ENCODE measurements at regions not wholly inside any gene's neighbourhood (a gene's known extent, or its start where the extent isn't known, plus 50 kb on each side); places are given as distances from the start of the nearest gene placed in this dataset.

GRCh38 chr1:17932164-17932563 is 175.4 kb upstream of the IGSF21 start:
- no peak for DNase-seq (ENCODE audit: low spot score)

GRCh38 chr1:17933501-17933900 is 174.1 kb upstream of the IGSF21 start:
- DNase-seq (ENCODE audit: low spot score) = no peak

- DNase-seq (ENCODE audit: low spot score) = no peak
These were observed 173.6 kb upstream of the IGSF21 start for GRCh38 chr1:17933971-17934370.

GRCh38 chr1:17935230-17935629 is 172.4 kb upstream of the IGSF21 start:
- DNase-seq (ENCODE audit: low spot score) = no peak

GRCh38 chr1:17941431-17942189 is 166.0 kb upstream of the IGSF21 start:
- DNase-seq (ENCODE audit: low spot score) = no peak

- no peak for DNase-seq (ENCODE audit: low spot score)
These were observed 164.1 kb upstream of the IGSF21 start for GRCh38 chr1:17943506-17943905.

- no peak for DNase-seq (ENCODE audit: low spot score)
These were observed 163.0 kb upstream of the IGSF21 start for GRCh38 chr1:17944646-17945045.

GRCh38 chr1:17946434-17946833 is 161.2 kb upstream of the IGSF21 start:
- no peak for DNase-seq (ENCODE audit: low spot score)

- no peak for DNase-seq (ENCODE audit: low spot score)
These were observed 159.0 kb upstream of the IGSF21 start for GRCh38 chr1:17948594-17948993.

GRCh38 chr1:17949511-17949910 is 158.1 kb upstream of the IGSF21 start:
- DNase-seq (ENCODE audit: low spot score) = no peak

- no peak for DNase-seq (ENCODE audit: low spot score)
These were observed 156.9 kb upstream of the IGSF21 start for GRCh38 chr1:17950728-17951127.

GRCh38 chr1:17952506-17952905 is 155.1 kb upstream of the IGSF21 start:
- no peak for DNase-seq (ENCODE audit: low spot score)

- no peak for DNase-seq (ENCODE audit: low spot score)
These were observed 153.7 kb upstream of the IGSF21 start for GRCh38 chr1:17953921-17954320.

- no peak for DNase-seq (ENCODE audit: low spot score)
These were observed 152.0 kb upstream of the IGSF21 start for GRCh38 chr1:17955302-17956285.

GRCh38 chr1:17957588-17958267 is 149.9 kb upstream of the IGSF21 start:
- no peak for DNase-seq (ENCODE audit: low spot score)

- DNase-seq (ENCODE audit: low spot score) = no peak
These were observed 148.9 kb upstream of the IGSF21 start for GRCh38 chr1:17958704-17959103.

- no peak for DNase-seq (ENCODE audit: low spot score)
These were observed 144.1 kb upstream of the IGSF21 start for GRCh38 chr1:17963513-17963912.

- no peak for DNase-seq (ENCODE audit: low spot score)
These were observed 142.0 kb upstream of the IGSF21 start for GRCh38 chr1:17965515-17966100.

GRCh38 chr1:17966341-17966740 is 141.3 kb upstream of the IGSF21 start:
- no peak for DNase-seq (ENCODE audit: low spot score)

GRCh38 chr1:17967623-17968255 is 139.9 kb upstream of the IGSF21 start:
- no peak for DNase-seq (ENCODE audit: low spot score)

GRCh38 chr1:17970757-17971156 is 136.8 kb upstream of the IGSF21 start:
- DNase-seq (ENCODE audit: low spot score) = no peak
